Thyroid gland (tissue), 4 donors: ENCODE measurements at regions not wholly inside any gene's neighbourhood (a gene's known extent, or its start where the extent isn't known, plus 50 kb on each side); places are given as distances from the start of the nearest gene placed in this dataset.

Experiments used
- CTCF ChIP-seq, 6 experiments: fragments of 200-600 bp in 3 of 6; fragments of 450-650 bp in 3 of 6; sonication (generic) in 3 of 6; IDR thresholded peaks; one replicate each; pipeline ENCODE4 v1.5.1; 2016 to 2019; ENCODE audit warnings: antibody characterized with exemption in 6 of 6, mild to moderate bottlenecking in 2 of 6, inconsistent platforms in 1 of 6, moderate library complexity in 1 of 6
- POLR2A ChIP-seq, 2 donors: fragments of 450-650 bp; IDR thresholded peaks; one replicate each; pipeline ENCODE4 v1.6.1; 2017; ENCODE audit warnings: antibody characterized with exemption in 2 of 2, mild to moderate bottlenecking in 2 of 2, moderate library complexity in 1 of 2

DNA sequence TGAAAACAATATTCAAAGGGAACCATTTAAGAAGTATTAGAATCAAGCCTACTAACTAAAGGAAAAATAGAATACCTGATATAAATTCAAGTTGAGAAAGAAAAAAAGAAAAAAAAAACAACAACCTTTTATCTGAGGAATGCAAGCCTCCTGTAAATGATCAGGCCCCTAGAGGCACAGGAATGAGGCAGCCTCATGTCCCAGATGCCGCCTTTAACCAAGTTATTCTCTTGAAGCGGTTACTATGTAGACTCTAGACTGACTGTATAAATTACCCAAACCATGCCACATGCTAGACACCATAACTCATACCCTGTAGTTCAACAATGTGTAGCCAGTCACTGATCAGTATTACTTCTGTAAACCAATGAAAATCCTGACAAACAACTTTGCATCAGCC is 929.6 kb downstream of the TAF11L14 start:
- no peak for TF ChIP-seq CTCF (IDR thresholded peaks at IDR 0.05)
- TF ChIP-seq POLR2A (IDR thresholded peaks at IDR 0.05) = no peak
